ENCODE measurements at regions not wholly inside any gene's neighbourhood (a gene's known extent, or its start where the extent isn't known, plus 50 kb on each side); places are given as distances from the start of the nearest gene placed in this dataset.
"Not testable (repeated sequence)": the region's sequence is repeated elsewhere in the genome, so short reads cannot be mapped to it uniquely, and the experiment has no call there.

DNA sequence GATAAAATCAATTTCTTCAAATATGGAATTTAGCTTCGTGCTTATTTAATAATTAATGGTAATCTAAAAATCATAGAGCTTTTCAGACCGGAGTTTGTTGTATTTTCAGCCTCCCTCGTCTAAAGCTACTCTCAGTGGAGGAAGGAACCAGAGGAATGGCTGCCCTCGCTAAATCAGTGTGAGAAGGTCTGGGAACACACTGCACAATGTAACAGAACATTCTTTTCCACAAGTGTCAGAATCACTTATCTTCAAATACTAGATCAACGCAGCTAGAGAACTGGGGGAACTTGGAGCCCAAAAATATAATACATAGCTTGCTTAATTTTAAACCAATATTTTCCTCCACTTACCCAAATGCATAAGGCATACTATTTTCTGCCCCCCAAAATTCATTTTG lies 148.5 kb downstream of the MTERF1 start:
- Mint-ChIP-seq H3K4me1 (ENCODE audit: unreplicated experiment) (no peaks in the 10 kb centered on the region), H3K36me3 (ENCODE audit: low read depth, unreplicated experiment) (no peaks in the 10 kb centered on the region), H3K9me3 (ENCODE audit: unreplicated experiment) (no peaks in the 10 kb centered on the region), H3K27ac (ENCODE audit: unreplicated experiment) (no peak overlapping the region), H3K4me3 (ENCODE audit: unreplicated experiment) (no peak overlapping the region), H3K27me3 (ENCODE audit: unreplicated experiment) (no peaks in the 10 kb centered on the region)
- TF ChIP-seq, protein P1, sequence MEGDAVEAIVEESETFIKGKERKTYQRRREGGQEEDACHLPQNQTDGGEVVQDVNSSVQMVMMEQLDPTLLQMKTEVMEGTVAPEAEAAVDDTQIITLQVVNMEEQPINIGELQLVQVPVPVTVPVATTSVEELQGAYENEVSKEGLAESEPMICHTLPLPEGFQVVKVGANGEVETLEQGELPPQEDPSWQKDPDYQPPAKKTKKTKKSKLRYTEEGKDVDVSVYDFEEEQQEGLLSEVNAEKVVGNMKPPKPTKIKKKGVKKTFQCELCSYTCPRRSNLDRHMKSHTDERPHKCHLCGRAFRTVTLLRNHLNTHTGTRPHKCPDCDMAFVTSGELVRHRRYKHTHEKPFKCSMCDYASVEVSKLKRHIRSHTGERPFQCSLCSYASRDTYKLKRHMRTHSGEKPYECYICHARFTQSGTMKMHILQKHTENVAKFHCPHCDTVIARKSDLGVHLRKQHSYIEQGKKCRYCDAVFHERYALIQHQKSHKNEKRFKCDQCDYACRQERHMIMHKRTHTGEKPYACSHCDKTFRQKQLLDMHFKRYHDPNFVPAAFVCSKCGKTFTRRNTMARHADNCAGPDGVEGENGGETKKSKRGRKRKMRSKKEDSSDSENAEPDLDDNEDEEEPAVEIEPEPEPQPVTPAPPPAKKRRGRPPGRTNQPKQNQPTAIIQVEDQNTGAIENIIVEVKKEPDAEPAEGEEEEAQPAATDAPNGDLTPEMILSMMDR (IDR thresholded peaks at IDR 0.05; ENCODE audit: unreplicated experiment), result no peak
- DNase-seq (ENCODE audit: low spot score), result no peak

DNA sequence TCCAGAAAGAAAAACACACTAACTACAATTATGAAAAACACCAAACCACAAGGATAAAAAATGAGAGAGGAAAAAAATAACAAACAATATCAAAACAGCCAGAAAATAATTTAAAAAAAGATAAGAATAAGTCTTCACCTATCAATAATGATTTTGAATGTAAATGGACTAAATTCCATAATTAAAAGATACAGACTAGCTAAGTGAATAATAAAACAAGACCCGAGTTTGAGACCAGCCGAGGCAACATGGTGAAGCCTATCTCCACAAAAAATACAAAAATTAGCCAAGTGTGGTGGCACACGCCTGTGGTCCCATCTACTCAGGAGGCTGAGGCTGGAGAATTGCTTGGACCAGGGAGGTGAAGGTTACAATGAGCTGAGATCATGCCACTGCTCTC lies 131.1 kb downstream of the MTERF1 start:
- no peaks in the 10 kb centered on the region for H3K9me3 Mint-ChIP-seq (ENCODE audit: unreplicated experiment)
- DNase-seq (ENCODE audit: low spot score), result no peak
- no peaks in the 10 kb centered on the region for H3K4me1 Mint-ChIP-seq (ENCODE audit: unreplicated experiment)
- TF ChIP-seq, protein P1 (IDR thresholded peaks at IDR 0.05; ENCODE audit: unreplicated experiment), result no peak
- no peaks in the 10 kb centered on the region for H3K36me3 Mint-ChIP-seq (ENCODE audit: low read depth, unreplicated experiment)
- H3K27ac Mint-ChIP-seq (ENCODE audit: unreplicated experiment), result no peak overlapping the region
- no peak overlapping the region for H3K4me3 Mint-ChIP-seq (ENCODE audit: unreplicated experiment)
- H3K27me3 Mint-ChIP-seq (ENCODE audit: unreplicated experiment), result no peaks in the 10 kb centered on the region

DNA sequence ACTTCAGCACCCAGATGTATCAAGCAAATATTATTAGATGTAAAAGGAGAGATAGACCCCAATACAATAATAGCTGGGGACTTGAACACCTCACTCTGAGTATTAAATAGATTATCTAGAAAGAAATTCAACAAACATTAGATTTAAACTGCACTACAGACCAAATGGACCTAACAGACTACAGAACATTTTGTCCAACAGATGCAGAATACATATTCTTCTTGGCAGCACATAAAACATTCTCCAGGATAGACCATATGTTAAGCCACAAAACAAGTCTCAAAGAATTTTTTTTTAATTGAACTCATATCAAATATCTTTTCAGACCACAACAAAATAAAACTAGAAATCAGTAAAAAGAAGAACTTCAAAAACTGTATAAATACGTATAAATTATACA lies 130.4 kb downstream of the MTERF1 start:
- no peaks in the 10 kb centered on the region for H3K27me3 Mint-ChIP-seq (ENCODE audit: unreplicated experiment)
- no peaks in the 10 kb centered on the region for H3K4me1 Mint-ChIP-seq (ENCODE audit: unreplicated experiment)
- H3K9me3 Mint-ChIP-seq (ENCODE audit: unreplicated experiment), result no peaks in the 10 kb centered on the region
- no peaks in the 10 kb centered on the region for H3K36me3 Mint-ChIP-seq (ENCODE audit: low read depth, unreplicated experiment)
- no peak overlapping the region for H3K4me3 Mint-ChIP-seq (ENCODE audit: unreplicated experiment)
- no peak for DNase-seq (ENCODE audit: low spot score)
- TF ChIP-seq, protein P1 (IDR thresholded peaks at IDR 0.05; ENCODE audit: unreplicated experiment), result no peak
- no peak overlapping the region for H3K27ac Mint-ChIP-seq (ENCODE audit: unreplicated experiment)

DNA sequence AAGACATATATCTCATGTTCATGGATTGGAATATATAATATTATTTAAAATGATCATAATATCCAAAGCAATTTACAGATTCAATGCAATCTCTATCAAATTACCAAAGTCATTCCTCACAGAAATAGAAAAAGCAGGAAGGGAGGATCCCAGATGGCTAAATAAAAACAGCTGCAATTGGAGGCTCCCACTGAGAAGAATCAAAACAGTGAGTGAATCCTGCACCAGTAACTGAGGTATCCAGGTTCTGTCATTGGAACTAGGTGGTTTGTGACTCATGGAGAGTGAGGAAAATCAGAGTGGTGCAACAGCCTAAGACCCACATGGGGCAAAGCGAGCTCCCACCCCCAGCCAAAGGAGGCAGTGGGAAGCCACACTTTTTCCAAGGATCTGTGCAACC lies 128.4 kb downstream of the MTERF1 start:
- Mint-ChIP-seq H3K36me3 (ENCODE audit: low read depth, unreplicated experiment) (no peaks in the 10 kb centered on the region), H3K27me3 (ENCODE audit: unreplicated experiment) (no peaks in the 10 kb centered on the region), H3K4me1 (ENCODE audit: unreplicated experiment) (no peaks in the 10 kb centered on the region), H3K27ac (ENCODE audit: unreplicated experiment) (no peak overlapping the region), H3K9me3 (ENCODE audit: unreplicated experiment) (no peaks in the 10 kb centered on the region), H3K4me3 (ENCODE audit: unreplicated experiment) (no peak overlapping the region)
- TF ChIP-seq, protein P1 (IDR thresholded peaks at IDR 0.05; ENCODE audit: unreplicated experiment), result no peak
- no peak for DNase-seq (ENCODE audit: low spot score)

DNA sequence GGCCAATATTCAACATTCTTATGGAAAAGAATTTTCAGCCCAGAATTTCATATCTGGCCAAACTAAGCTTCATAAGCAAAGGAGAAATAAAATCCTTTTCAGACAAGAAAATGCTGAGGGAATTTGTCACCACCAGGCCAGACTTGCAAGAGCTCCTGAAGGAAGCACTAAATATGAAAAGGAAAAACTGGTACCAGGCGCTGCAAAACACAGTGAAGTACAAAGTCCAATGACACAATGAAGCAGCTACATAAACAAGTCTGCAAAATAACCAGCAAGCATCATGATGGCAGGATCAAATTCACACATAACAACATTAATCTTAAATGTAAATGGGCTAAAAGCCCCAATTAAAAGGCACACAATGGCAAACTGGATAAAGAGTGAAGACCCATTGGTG lies 126.2 kb downstream of the MTERF1 start:
- not testable (repeated sequence) for H3K9me3 Mint-ChIP-seq (ENCODE audit: unreplicated experiment); H3K4me1 Mint-ChIP-seq (ENCODE audit: unreplicated experiment); DNase-seq (ENCODE audit: low spot score); H3K4me3 Mint-ChIP-seq (ENCODE audit: unreplicated experiment); H3K27me3 Mint-ChIP-seq (ENCODE audit: unreplicated experiment); H3K36me3 Mint-ChIP-seq (ENCODE audit: low read depth, unreplicated experiment); H3K27ac Mint-ChIP-seq (ENCODE audit: unreplicated experiment)

DNA sequence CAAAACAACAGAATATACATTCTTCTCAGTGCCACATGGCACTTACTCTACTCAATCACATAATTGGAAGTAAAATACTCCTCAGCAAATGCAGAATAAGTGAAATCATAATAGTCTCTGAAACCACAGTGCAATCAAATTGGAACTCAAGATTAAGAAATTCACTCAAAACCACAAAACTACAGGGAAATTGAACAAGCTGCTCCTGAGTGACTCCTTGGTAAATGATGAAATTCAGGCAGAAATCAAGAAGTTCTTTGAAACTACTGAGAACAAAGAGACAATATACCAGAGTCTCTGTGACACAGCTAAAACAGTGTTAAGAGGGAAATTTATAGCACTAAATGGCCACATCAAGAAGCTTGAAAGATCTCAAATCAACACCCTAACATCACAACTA lies 125.4 kb downstream of the MTERF1 start:
- not testable (repeated sequence) for H3K36me3 Mint-ChIP-seq (ENCODE audit: low read depth, unreplicated experiment); DNase-seq (ENCODE audit: low spot score); H3K4me1 Mint-ChIP-seq (ENCODE audit: unreplicated experiment); H3K4me3 Mint-ChIP-seq (ENCODE audit: unreplicated experiment); H3K27ac Mint-ChIP-seq (ENCODE audit: unreplicated experiment); H3K9me3 Mint-ChIP-seq (ENCODE audit: unreplicated experiment); H3K27me3 Mint-ChIP-seq (ENCODE audit: unreplicated experiment)
